Esophagus muscularis mucosa (tissue), 4 donors: ENCODE measurements at regions not wholly inside any gene's neighbourhood (a gene's known extent, or its start where the extent isn't known, plus 50 kb on each side); places are given as distances from the start of the nearest gene placed in this dataset.

Experiments used
- DNase-seq: peaks from one replicate; pipeline ENCODE4 v3.0.0-alpha.2; 2017; ENCODE audit errors: extremely low spot score
- H3K27ac ChIP-seq, 4 donors: fragments of 200-600 bp; sonication (generic); replicated peaks in 1 of 4; 1 replicate in 3 of 4; 2 replicates in 1 of 4; pipeline ENCODE4 v1.5.1; 2016 to 2019; ENCODE audit warnings: mild to moderate bottlenecking in 1 of 4
- H3K27me3 ChIP-seq, 4 donors: fragments of 200-600 bp; sonication (generic); one replicate each; pipeline versions ENCODE4 v1.5.1 to v1.6.0; 2016 to 2019
- H3K36me3 ChIP-seq, 4 donors: fragments of 200-600 bp; sonication (generic); one replicate each; pipeline ENCODE4 v1.5.1; 2016 to 2019
- H3K4me1 ChIP-seq, 4 donors: fragments of 200-600 bp; sonication (generic); one replicate each; pipeline ENCODE4 v1.5.1; 2016 to 2019
- H3K4me3 ChIP-seq, 4 donors: fragments of 200-600 bp; sonication (generic); 1 replicate in 2 of 4; 2 replicates in 2 of 4; pipeline ENCODE4 v1.5.1; 2016 to 2019; ENCODE audit warnings: mild to moderate bottlenecking in 4 of 4, moderate library complexity in 1 of 4
- H3K9me3 ChIP-seq, 4 donors: fragments of 200-600 bp; sonication (generic); 1 replicate in 3 of 4; 2 replicates in 1 of 4; pipeline ENCODE4 v1.5.1; 2016 to 2019
- EP300 ChIP-seq: sonication (generic); formaldehyde crosslinking; IDR thresholded peaks from one replicate; pipeline ENCODE4 v1.6.1; 2017; ENCODE audit warnings: antibody characterized with exemption
- POLR2A ChIP-seq: fragments of 450-650 bp; IDR thresholded peaks from one replicate; pipeline ENCODE4 v1.6.1; 2017; ENCODE audit warnings: antibody characterized with exemption, moderate library complexity, mild to moderate bottlenecking, low read depth
- POLR2AphosphoS5 ChIP-seq, 2 donors: sonication (generic); formaldehyde crosslinking; IDR thresholded peaks; one replicate each; pipeline ENCODE4 v1.6.1; 2017; ENCODE audit warnings: antibody characterized with exemption in 2 of 2
- WGBS: methylation state at CpG from one replicate; pipeline ENCODE4 v1.1.5; 2018; 5-methylcytosine and 5-hydroxymethylcytosine counted together
- intact Hi-C: fragments of 100-400 bp; cut with DNase I; formaldehyde crosslinking; loops from one replicate; pipeline ENCODE4 v1.15.1; 2023
- TF ChIP-seq, protein P1 (sequence below), 3 experiments: fragments of 200-600 bp in 2 of 3; fragments of 450-650 bp in 1 of 3; sonication (generic) in 2 of 3; IDR thresholded peaks; one replicate each; pipeline ENCODE4 v1.5.1; 2017 to 2019; ENCODE audit warnings: antibody characterized with exemption in 3 of 3, mild to moderate bottlenecking in 2 of 3, moderate library complexity in 1 of 3

DNA sequence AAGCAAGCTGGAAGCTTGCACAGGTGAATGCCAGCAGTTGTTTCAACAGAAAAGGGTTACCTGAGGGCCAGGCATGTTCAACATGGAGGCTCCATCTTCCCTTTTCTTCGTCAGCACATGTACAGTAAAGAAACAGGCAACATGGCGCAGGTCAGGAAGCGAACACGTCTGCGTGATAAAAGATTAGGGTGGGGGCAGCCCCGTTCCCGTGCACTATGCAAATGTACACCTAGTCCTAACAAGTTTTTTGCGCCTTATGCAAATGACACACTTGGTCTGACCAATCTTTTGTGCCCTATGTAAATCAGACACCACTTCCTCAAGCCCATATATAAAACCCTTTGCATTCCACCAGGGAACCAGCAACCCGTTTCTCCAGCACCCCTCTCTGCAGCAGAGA lies 452.1 kb upstream of the PTPRD start:
- no peaks in the 10 kb centered on the region for H3K27me3 ChIP-seq
- H3K36me3 ChIP-seq, result no peaks in the 10 kb centered on the region
- no peak for DNase-seq
- no peaks in the 10 kb centered on the region for H3K4me1 ChIP-seq
- no peaks in the 10 kb centered on the region for H3K9me3 ChIP-seq
- TF ChIP-seq EP300 (no peak), POLR2AphosphoS5 (IDR thresholded peaks at IDR 0.05) (no peak), POLR2A (no peak)
- TF ChIP-seq, protein P1, sequence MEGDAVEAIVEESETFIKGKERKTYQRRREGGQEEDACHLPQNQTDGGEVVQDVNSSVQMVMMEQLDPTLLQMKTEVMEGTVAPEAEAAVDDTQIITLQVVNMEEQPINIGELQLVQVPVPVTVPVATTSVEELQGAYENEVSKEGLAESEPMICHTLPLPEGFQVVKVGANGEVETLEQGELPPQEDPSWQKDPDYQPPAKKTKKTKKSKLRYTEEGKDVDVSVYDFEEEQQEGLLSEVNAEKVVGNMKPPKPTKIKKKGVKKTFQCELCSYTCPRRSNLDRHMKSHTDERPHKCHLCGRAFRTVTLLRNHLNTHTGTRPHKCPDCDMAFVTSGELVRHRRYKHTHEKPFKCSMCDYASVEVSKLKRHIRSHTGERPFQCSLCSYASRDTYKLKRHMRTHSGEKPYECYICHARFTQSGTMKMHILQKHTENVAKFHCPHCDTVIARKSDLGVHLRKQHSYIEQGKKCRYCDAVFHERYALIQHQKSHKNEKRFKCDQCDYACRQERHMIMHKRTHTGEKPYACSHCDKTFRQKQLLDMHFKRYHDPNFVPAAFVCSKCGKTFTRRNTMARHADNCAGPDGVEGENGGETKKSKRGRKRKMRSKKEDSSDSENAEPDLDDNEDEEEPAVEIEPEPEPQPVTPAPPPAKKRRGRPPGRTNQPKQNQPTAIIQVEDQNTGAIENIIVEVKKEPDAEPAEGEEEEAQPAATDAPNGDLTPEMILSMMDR (IDR thresholded peaks at IDR 0.05), result no peak
- H3K27ac ChIP-seq, result no peak overlapping the region
- intact Hi-C loops, result no loop called here
- H3K4me3 ChIP-seq, result no peak overlapping the region
- 90% methylated on average over 9 of the region's 9 CpGs for WGBS

DNA sequence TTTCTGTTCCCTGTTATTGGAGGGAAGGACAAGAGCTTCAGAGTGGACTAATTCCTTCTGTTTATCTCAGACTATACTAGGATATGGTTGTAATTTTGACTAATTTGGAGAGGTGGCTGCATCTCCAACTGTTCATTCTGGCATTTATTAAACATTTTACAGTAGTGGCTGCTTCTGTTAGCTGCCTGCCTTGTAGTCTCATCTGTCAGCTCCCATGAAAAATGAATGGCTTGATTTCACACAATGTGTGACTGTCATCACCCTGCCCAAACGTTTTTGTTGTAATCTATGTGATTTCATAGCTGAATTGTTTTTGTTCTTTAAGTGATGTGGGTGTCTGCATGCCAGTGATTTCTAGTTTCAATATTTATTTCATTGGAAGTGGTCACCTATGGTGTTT lies 459.4 kb upstream of the PTPRD start:
- intact Hi-C loops, result no loop called here
- 0% methylated on average over 1 of the region's 1 CpG for WGBS
- H3K27me3 ChIP-seq, result no peaks in the 10 kb centered on the region
- H3K27ac ChIP-seq, result no peak overlapping the region
- no peak overlapping the region for H3K4me3 ChIP-seq
- no peaks in the 10 kb centered on the region for H3K36me3 ChIP-seq
- DNase-seq, result no peak
- H3K4me1 ChIP-seq, result no peaks in the 10 kb centered on the region
- H3K9me3 ChIP-seq, result no peaks in the 10 kb centered on the region
- TF ChIP-seq, protein P1 (IDR thresholded peaks at IDR 0.05), result no peak
- TF ChIP-seq POLR2A (no peak), POLR2AphosphoS5 (IDR thresholded peaks at IDR 0.05) (no peak), EP300 (no peak)

DNA sequence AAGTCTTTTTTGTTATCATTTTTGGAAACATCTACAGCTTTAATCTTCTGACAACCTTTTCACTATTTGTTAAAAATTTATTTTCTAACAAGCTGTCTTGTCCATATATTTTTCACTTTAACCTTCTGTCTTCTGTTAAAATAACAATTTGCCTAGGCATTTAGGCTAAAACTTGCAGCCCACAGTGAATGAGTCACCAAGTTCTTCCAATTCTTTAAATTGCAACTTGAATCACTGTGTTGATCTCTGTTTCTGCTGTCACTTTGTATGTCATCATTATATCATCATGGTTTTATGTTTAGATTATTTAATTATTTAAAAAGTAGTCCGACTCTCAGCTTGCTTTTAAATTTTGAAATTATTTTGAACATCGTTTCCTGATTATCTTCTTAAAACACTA lies 473.8 kb upstream of the PTPRD start:
- WGBS, result 74% methylated on average over 2 of the region's 2 CpGs
- no peak overlapping the region for H3K4me3 ChIP-seq
- intact Hi-C loops, result no loop called here
- H3K4me1 ChIP-seq, result peaks cover 0 to 3% (median 0%) of the 10 kb centered on the region in 4 donors
- H3K9me3 ChIP-seq, result no peaks in the 10 kb centered on the region
- TF ChIP-seq POLR2AphosphoS5 (IDR thresholded peaks at IDR 0.05) (no peak), EP300 (no peak), POLR2A (no peak)
- TF ChIP-seq, protein P1 (IDR thresholded peaks at IDR 0.05), result no peak
- no peak overlapping the region for H3K27ac ChIP-seq
- no peaks in the 10 kb centered on the region for H3K27me3 ChIP-seq
- no peak for DNase-seq
- H3K36me3 ChIP-seq, result no peaks in the 10 kb centered on the region

DNA sequence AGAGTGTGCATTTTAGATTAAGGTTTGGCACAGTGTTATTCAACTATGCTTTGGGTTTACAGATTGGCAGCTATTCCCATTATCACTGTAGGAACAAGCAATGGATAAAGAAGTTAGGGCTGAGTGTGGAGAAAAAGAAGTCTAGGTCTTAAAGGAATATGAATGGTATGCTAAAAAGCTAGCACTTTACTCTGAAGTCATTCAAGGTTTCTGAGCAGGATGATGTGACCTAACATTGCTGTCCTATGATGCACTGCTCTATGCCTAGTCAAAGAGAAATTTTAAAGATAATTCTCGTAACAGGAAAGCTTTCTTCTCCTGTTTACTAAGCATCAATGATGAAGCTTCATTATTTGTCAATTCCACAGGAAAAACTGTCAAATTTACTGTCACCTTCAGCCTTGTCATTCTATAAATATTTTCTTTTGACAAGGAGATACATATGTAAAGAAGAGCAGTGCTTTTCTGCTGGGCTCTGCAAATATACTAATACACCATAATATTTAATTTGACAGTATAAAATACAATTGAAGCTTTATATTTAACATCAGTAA lies 476.1 kb upstream of the PTPRD start:
- DNase-seq, result no peak
- 81% methylated on average over 1 of the region's 1 CpG for WGBS
- Histone ChIP-seq H3K27ac (no peak overlapping the region), H3K27me3 (no peaks in the 10 kb centered on the region), H3K9me3 (no peaks in the 10 kb centered on the region), H3K4me3 (no peak overlapping the region), H3K36me3 (no peaks in the 10 kb centered on the region), H3K4me1 (peaks cover 0 to 3% (median 0%) of the 10 kb centered on the region in 4 donors)
- TF ChIP-seq POLR2A, result no peak
- no peak for TF ChIP-seq POLR2AphosphoS5 (IDR thresholded peaks at IDR 0.05)
- no peak for TF ChIP-seq EP300
- TF ChIP-seq, protein P1 (IDR thresholded peaks at IDR 0.05), result no peak
- intact Hi-C loops, result no loop called here

DNA sequence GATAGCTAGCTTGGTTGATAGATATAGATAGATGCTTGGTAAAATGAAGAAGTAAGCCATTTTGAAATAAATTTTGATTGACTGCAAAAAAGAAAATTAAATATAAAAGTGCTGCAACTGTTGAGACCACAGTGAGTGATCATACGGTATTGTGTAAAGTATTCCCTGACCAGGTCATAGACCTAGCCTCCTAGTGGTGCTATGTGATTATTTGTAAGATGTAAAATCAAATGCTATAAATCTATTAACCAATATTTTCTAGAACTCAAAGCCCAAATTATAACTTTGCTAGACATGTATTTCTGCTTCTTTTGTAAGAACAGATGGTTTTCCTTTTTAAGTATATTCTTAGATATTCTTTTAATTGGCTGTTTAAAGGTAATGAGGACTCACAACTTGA lies 480.2 kb upstream of the PTPRD start:
- Histone ChIP-seq H3K27ac (no peak overlapping the region), H3K27me3 (no peaks in the 10 kb centered on the region), H3K9me3 (no peaks in the 10 kb centered on the region), H3K4me1 (no peaks in the 10 kb centered on the region), H3K4me3 (no peak overlapping the region), H3K36me3 (no peaks in the 10 kb centered on the region)
- intact Hi-C loops, result no loop called here
- DNase-seq, result no peak
- 71% methylated on average over 1 of the region's 1 CpG for WGBS
- TF ChIP-seq, protein P1 (IDR thresholded peaks at IDR 0.05), result no peak
- no peak for TF ChIP-seq POLR2AphosphoS5 (IDR thresholded peaks at IDR 0.05)
- TF ChIP-seq EP300, result no peak
- TF ChIP-seq POLR2A, result no peak
